Adrenal gland (tissue), 9 donors: ENCODE measurements at regions not wholly inside any gene's neighbourhood (a gene's known extent, or its start where the extent isn't known, plus 50 kb on each side); places are given as distances from the start of the nearest gene placed in this dataset.

ENCODE experiments used
- DNase-seq, 7 donors: peaks; one replicate each; pipeline ENCODE4 v3.0.0-alpha.2; 2019 to 2020
- H3K27ac ChIP-seq, 5 donors: fragments of 200-600 bp; sonication (generic) in 4 of 5; 1 replicate in 3 of 5; 2 replicates in 2 of 5; pipeline versions ENCODE4 v1.5.1 to v1.8.0; 2016 to 2020; ENCODE audit warnings: mild to moderate bottlenecking in 1 of 5
- H3K27me3 ChIP-seq: fragments of 200-600 bp; 2 replicates; pipeline ENCODE4 v1.8.0; 2021
- H3K36me3 ChIP-seq, 2 donors: fragments of 200-600 bp; replicated peaks in 1 of 2; 1 replicate in 1 of 2; 2 replicates in 1 of 2; pipeline versions ENCODE4 v1.5.1 to v1.8.0; 2018 to 2022
- H3K4me1 ChIP-seq, 2 donors: fragments of 200-600 bp; replicated peaks in 1 of 2; 1 replicate in 1 of 2; 2 replicates in 1 of 2; pipeline versions ENCODE4 v1.5.1 to v1.8.0; 2018 to 2021
- H3K4me3 ChIP-seq, 4 donors: fragments of 200-600 bp; sonication (generic) in 3 of 4; one replicate each; pipeline ENCODE4 v1.5.1; 2016 to 2018
- H3K9me3 ChIP-seq, 3 donors: fragments of 200-600 bp; sonication (generic) in 1 of 3; replicated peaks in 1 of 3; 1 replicate in 2 of 3; 2 replicates in 1 of 3; pipeline versions ENCODE4 v1.5.1 to v1.8.0; 2016 to 2021
- POLR2A ChIP-seq, 2 donors: fragments of 450-650 bp; IDR thresholded peaks; one replicate each; pipeline ENCODE4 v1.6.1; 2017; ENCODE audit warnings: antibody characterized with exemption in 2 of 2, mild to moderate bottlenecking in 2 of 2, moderate library complexity in 1 of 2
- WGBS, 4 donors: extraction: QIAGEN DNeasy Blood & Tissue Kit in 2 of 4; methylation state at CpG; one replicate each; pipeline versions ENCODE4 v1.1.5 to v1.1.7; 2013 to 2017; 5-methylcytosine and 5-hydroxymethylcytosine counted together
- intact Hi-C, 2 donors: fragments of 100-400 bp; cut with DNase I; formaldehyde crosslinking; loops; one replicate each; pipeline versions ENCODE4 v1.14.1 to v1.15.0; 2022 to 2023
- TF ChIP-seq, protein P1 (sequence below), 6 experiments: fragments of 450-650 bp in 4 of 6; fragments of 200-600 bp in 2 of 6; sonication (generic) in 1 of 6; IDR thresholded peaks; 1 replicate in 5 of 6; 2 replicates in 1 of 6; pipeline versions ENCODE4 v1.5.1 to v1.8.0; 2016 to 2021; ENCODE audit warnings: antibody characterized with exemption in 6 of 6, mild to moderate bottlenecking in 2 of 6, moderate library complexity in 1 of 6
- donor health status: healthy with polysubstance abuse.
- donor health status: Bipolar disorder and iron deficiency.
- donor health status: DM: yes; HTN: yes; CAD: no.
- donor health status: DM: no; HTN: no; CAD: no.
- donor health status: DM: no; HTN: no; CAD: no.

DNA sequence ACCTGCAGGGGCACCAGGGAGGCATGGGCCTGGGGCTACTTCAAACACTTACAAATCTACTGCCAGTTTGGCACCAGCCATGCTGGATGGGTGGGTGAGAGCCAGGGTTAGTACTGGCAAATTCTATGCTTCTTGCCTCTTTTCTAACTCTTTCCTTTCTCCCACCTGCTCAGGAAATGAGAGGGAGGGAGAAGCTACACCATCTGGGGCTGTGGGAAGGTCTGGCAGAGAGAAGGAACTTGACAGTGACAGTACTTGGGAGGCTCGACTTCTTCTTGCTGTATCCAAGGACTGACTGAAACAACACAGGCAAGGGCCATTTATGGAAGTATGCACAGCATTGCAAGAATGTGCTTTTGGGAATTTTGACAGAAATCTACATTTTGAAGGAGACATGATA lies 149.6 kb upstream of the DYRK2 start:
- intact Hi-C loops = no loop called here
- Histone ChIP-seq H3K4me1 (no peaks in the 10 kb centered on the region), H3K36me3 (no peaks in the 10 kb centered on the region), H3K9me3 (no peaks in the 10 kb centered on the region), H3K27ac (no peak overlapping the region), H3K27me3 (no peaks in the 10 kb centered on the region), H3K4me3 (no peak overlapping the region)
- no peak for TF ChIP-seq POLR2A (IDR thresholded peaks at IDR 0.05)
- TF ChIP-seq, protein P1, sequence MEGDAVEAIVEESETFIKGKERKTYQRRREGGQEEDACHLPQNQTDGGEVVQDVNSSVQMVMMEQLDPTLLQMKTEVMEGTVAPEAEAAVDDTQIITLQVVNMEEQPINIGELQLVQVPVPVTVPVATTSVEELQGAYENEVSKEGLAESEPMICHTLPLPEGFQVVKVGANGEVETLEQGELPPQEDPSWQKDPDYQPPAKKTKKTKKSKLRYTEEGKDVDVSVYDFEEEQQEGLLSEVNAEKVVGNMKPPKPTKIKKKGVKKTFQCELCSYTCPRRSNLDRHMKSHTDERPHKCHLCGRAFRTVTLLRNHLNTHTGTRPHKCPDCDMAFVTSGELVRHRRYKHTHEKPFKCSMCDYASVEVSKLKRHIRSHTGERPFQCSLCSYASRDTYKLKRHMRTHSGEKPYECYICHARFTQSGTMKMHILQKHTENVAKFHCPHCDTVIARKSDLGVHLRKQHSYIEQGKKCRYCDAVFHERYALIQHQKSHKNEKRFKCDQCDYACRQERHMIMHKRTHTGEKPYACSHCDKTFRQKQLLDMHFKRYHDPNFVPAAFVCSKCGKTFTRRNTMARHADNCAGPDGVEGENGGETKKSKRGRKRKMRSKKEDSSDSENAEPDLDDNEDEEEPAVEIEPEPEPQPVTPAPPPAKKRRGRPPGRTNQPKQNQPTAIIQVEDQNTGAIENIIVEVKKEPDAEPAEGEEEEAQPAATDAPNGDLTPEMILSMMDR (IDR thresholded peaks at IDR 0.05) = no peak
- DNase-seq = no peak
- 27 to 54% (median 43%) methylated on average over 1 of the region's 1 CpG for WGBS, 4 donors

DNA sequence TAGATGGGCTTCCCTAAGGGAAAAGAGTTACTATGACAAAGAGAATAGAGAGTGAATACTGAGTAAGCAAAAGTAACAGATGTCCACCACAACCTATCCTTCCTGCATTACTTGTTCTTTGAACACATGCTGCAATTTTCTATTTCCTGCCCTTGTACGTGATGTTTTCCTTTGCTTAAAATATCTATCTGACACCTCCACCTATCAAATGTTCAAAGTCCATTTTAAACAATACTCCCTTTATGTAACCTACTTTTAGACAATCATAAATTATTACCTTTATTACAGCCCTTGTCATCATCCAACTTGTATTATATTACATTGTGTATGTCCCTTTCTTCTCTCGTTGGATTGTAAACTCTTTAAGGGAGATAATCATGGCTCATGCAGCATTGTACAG lies 147.2 kb upstream of the DYRK2 start:
- no peak overlapping the region for H3K4me3 ChIP-seq
- no peaks in the 10 kb centered on the region for H3K36me3 ChIP-seq
- no peaks in the 10 kb centered on the region for H3K9me3 ChIP-seq
- no peaks in the 10 kb centered on the region for H3K27me3 ChIP-seq
- H3K4me1 ChIP-seq = no peaks in the 10 kb centered on the region
- intact Hi-C loops = no loop called here
- H3K27ac ChIP-seq = no peak overlapping the region
- 61 to 69% (median 64%) methylated on average over 2 of the region's 2 CpGs for WGBS, 4 donors
- no peak for TF ChIP-seq POLR2A (IDR thresholded peaks at IDR 0.05)
- TF ChIP-seq, protein P1 (IDR thresholded peaks at IDR 0.05) = no peak
- DNase-seq = no peak

DNA sequence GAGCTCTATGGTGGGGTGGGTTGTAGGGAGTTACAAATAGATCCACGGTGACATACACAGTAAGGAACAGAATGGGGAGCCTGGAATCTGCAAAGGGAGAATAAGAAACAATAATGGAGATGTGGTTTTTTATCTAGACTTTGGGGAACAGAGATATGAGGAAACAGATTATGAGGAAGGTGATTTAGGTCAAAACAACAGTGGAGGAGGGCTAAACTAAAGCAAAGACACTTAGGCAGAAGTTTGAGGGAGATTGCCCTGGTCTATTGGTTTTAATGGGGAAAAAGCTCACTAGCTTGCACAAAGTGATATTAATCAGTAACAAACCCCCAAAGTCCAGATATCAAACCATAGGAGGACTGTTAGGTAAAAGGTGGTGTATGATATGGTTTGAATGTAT lies 144.5 kb upstream of the DYRK2 start:
- H3K4me1 ChIP-seq = no peaks in the 10 kb centered on the region

DNA sequence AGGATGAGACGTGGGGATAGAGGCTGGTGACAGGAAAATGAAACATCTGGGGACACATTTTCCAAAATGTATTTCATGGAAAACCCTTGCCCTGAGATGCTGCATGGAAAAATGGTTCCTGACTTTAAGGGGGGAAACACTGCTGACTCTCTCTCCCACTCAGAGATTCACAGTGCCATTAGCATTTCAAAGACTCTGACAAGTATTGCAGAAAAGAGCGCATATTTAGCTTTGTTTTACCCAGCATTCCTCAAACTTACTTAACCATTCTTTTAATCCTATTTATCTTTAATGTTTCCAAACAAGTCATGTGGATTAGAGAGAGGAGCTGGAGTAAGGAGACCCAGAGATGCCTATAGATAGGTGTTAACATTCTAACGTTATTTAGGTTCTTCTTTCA lies 141.8 kb upstream of the DYRK2 start:
- TF ChIP-seq POLR2A (IDR thresholded peaks at IDR 0.05) = no peak
- TF ChIP-seq, protein P1 (IDR thresholded peaks at IDR 0.05) = no peak
- no peaks in the 10 kb centered on the region for H3K4me1 ChIP-seq
- intact Hi-C loops = no loop called here
- DNase-seq = no peak
- WGBS, 4 donors = 57 to 79% (median 65%) methylated on average over 3 of the region's 3 CpGs
- no peaks in the 10 kb centered on the region for H3K9me3 ChIP-seq
- no peaks in the 10 kb centered on the region for H3K36me3 ChIP-seq
- no peak overlapping the region for H3K4me3 ChIP-seq
- H3K27me3 ChIP-seq = no peaks in the 10 kb centered on the region
- H3K27ac ChIP-seq = no peak overlapping the region

More for the DNA sequence above, 144.5 kb upstream of the DYRK2 start:
- no peaks in the 10 kb centered on the region for H3K36me3 ChIP-seq
- no peaks in the 10 kb centered on the region for H3K27me3 ChIP-seq
- no peak overlapping the region for H3K4me3 ChIP-seq
- no peak for DNase-seq
- no peak overlapping the region for H3K27ac ChIP-seq
- 61 to 77% (median 72%) methylated on average over 1 of the region's 1 CpG for WGBS, 4 donors
- TF ChIP-seq POLR2A (IDR thresholded peaks at IDR 0.05) = no peak
- TF ChIP-seq, protein P1 (IDR thresholded peaks at IDR 0.05) = no peak
- intact Hi-C loops = no loop called here
- H3K9me3 ChIP-seq = no peaks in the 10 kb centered on the region
